ENCODE measurements at regions not wholly inside any gene's neighbourhood (a gene's known extent, or its start where the extent isn't known, plus 50 kb on each side); places are given as distances from the start of the nearest gene placed in this dataset.
"Not testable (repeated sequence)": the region's sequence is repeated elsewhere in the genome, so short reads cannot be mapped to it uniquely, and the experiment has no call there.

GRCh38 chr4:63106600-63106999, 1302.7 kb downstream of the TECRL start:
- DNase-seq (ENCODE audit: low read depth in 4 of 4, low spot score in 3 of 4): no peak

DNA sequence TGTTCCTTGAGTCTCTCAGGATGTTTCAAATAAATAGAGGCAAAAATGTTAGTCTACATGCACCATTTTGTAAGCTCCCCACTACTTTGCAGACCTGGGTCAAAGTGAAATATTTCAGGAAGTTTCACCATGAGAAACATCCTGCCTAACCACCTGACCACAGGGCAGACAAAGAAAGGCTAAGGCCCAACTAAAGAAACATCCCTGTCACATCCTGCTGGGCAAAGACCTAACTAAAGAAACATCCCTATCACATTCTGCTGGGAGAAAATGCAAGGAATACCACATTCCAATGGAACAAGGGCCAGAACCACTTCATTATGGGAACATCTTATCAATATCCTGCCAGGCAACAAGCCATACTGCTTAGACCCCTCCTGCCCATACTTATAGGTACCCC, 1303.4 kb downstream of the TECRL start:
- no peak for DNase-seq (ENCODE audit: low read depth in 4 of 4, low spot score in 3 of 4)

- DNase-seq (ENCODE audit: low read depth in 4 of 4, low spot score in 3 of 4): no peak
Measured at GRCh38 chr4:63090641-63091040, 1318.6 kb downstream of the TECRL start.

DNA sequence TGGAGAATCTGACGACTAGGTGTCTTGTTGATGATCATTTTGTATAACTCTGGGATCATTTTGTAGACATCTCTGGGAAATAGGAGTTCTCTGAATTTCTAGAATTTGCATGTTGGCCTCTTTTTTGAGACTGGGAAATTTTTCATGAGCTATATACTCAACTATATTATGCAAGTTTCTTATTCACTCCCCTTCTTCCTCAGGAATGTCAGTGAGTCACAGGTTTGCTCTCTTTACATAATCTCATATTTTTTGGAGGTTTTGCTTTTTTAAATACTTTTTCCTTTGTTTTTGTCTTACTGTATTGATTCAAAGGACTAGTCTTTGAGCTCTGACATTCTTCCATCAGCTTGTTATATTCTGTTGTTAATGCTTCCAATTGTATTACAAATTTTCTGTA, 1324.2 kb downstream of the TECRL start:
- DNase-seq (ENCODE audit: low read depth in 4 of 4, low spot score in 3 of 4): no peak

DNA sequence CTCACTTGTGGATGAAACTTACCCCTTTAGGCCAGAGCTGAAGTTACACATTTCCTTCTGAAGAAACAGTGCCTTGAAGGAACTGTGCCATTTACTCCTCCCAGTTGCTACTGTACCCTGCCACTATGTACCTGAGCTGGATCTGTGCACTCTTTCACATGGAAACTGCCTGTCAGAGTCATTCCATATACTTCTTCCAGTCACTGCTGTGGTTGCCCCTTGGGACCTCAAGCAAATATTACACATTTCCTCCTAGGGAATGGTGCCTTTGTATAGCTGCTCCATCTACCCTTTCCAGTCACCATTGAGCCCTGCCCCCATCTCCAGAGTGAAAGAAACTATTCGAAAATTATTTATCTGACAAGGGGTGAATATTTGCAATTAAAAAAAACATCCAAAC, 1328.3 kb downstream of the TECRL start:
- no peak for DNase-seq (ENCODE audit: low read depth in 4 of 4, low spot score in 3 of 4)

DNA sequence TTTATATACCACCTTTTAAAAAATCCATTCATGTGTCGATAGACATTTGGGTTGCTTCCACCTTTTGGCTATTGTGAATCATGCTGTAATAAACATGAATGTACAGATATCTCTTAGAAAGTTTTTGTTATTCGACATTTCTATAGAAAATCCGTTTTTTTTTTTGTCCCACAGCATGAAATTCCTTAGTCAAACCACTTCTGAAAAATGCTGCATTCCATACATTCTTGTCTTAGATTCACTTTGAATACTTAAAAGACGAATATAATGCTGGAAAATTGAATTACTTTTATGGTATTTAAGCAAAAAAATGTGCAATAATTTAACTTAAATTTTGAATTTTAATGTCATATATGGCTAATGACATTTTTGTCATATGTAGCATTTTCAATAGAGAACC, 1345.5 kb downstream of the TECRL start:
- DNase-seq (ENCODE audit: low read depth in 4 of 4, low spot score in 3 of 4): no peak

DNA sequence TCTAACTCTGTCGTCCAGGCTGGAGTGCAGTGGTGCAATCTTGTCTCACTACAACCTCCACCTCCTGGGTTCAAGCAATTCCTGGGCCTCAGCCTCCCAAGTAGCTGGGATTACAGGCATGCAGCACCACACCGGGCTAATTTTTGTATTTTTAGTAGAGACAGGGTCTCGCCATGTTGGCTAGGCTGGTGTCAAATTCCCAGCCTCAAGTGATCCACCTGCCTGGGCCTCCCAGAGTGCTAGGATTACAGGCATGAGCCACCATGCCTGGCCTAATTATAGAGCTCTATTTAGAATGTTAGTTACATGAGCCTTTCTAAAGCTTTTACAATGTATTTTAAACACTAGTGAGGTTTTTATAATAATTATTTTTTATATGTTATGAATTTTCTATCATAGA, 1346.4 kb downstream of the TECRL start:
- not testable (repeated sequence) for DNase-seq (ENCODE audit: low read depth in 4 of 4, low spot score in 3 of 4)

DNA sequence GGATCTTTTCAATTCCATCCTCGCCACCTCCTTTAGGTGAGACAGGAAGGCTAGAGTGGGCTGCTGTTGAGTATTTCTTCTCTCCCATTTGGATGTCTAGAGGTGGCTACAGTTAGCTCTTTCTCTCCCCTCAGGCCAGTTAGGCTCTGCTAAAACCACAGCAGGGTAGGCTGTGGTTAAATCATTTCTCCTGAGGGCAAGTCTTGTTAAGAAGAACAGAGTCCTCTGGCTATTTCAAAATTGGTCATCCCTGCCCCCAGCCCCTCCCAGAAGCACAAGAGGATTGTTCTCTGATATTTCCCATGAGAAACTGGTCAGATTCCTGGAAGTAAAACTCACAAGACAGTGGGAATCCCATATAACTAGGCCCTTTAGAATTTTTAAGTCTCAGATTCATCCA, 1359.5 kb downstream of the TECRL start:
- no peak for DNase-seq (ENCODE audit: low read depth in 4 of 4, low spot score in 3 of 4)

DNA sequence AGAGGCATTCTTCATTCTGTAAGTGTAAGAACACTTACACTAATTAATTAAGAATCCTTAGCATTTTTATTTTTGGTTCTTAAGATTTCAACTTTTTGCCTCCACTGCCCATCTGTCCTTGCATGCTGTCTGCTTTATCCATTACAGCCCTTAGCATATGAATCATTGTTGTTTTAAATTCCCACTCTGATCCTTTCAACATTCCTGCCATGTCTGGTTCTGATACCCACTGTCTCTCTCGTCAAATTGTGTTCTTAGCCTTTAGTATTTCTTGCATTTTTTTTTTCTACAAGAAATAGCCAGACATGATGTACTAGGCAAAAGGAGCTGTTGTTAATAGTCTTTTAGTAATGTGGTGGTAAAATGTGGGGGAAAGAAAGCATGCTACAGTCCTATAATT, 1360.0 kb downstream of the TECRL start:
- DNase-seq (ENCODE audit: low read depth in 4 of 4, low spot score in 3 of 4): no peak

DNA sequence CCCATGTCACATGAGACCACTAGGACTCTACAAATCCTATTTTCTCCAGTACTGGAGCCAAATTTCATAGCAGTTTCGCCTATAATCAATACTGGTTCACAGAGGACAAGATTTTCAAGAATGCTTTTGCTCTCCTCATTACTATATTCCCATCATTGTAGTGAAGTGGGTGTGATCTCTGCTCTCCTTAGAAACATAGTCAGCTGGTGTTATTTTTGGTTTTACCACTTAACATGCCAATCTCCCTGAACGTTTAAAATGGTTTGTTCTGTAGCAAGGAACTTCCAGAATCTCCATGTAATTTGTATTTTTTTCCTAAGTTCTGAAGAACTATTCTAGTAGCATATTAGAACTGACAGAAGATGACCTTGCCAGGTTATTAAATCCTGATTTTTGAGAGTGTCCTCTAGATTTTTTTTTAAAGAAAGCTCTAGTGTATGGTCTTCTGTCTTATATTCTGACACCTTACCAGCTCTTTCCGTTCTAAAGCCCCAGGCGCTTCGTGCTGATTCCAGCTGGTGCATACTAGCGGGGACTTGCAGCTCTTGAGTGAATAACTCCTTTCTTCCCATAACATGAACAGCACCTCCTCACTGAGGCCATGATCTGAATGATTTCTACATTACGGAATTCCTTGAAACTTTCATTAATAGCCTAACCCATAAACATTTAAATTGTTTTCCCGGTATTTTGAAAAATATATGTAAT, 1372.9 kb downstream of the TECRL start:
- no peak for DNase-seq (ENCODE audit: low read depth in 4 of 4, low spot score in 3 of 4)

DNA sequence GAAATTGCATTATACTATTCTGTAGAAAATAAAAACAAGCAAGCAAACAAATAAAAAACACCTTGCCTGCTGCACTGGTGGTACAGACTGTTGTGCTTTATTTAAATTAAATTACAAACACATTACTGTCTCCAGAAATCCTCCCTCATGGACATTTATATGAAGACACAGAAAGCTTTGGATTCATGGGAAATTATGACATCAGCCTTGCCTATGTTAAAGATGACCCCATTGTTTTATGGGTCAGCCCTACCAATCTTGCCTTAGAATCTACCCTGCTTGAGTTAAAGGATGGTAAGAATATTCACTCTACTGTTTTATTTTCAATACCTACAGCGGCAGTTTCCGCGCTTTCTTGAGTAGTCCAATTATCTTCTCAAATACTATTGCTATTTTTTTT, 1379.9 kb downstream of the TECRL start:
- no peak for DNase-seq (ENCODE audit: low read depth in 4 of 4, low spot score in 3 of 4)

DNA sequence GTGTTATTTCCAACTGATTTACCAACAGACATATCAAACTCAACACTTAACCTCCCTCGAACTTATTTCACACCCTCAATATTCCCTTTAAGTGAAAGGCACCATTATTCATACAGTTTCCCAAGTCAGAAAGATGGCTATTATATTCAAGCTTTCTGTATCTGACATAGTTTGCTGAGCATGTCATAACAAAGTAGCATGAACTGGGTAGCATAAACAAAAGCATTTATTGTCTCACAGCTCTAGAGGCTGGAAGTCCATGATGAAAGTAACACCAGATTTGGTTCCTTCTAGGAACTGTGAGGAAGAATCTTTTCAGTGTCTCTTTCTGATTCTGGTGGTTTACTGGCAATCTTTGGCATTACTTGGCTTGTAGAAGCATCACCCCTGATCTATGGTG, 1388.6 kb downstream of the TECRL start:
- DNase-seq (ENCODE audit: low read depth in 4 of 4, low spot score in 3 of 4): no peak

- DNase-seq (ENCODE audit: low read depth in 4 of 4, low spot score in 3 of 4): no peak
Measured at GRCh38 chr4:63017300-63017699, 1392.0 kb downstream of the TECRL start.

DNA sequence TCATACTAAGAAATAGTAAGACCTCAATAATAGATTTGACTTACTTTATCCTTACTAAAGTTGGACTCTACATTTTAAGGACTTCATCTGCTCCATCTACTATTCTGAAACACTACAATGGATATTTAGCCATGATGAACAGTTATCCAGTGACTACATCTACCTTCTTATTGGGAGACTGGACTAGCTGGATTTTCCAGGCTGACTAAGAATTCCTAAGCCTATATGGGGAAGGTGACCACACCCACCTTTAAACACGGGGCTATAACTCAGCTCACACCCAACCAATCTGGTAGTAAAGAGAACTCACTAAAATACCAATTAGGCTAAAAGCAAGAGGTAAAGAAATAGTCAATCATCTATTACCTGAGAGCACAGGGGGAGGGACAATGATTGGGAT, 1438.4 kb downstream of the TECRL start:
- no peak for DNase-seq (ENCODE audit: low read depth in 4 of 4, low spot score in 3 of 4)

DNA sequence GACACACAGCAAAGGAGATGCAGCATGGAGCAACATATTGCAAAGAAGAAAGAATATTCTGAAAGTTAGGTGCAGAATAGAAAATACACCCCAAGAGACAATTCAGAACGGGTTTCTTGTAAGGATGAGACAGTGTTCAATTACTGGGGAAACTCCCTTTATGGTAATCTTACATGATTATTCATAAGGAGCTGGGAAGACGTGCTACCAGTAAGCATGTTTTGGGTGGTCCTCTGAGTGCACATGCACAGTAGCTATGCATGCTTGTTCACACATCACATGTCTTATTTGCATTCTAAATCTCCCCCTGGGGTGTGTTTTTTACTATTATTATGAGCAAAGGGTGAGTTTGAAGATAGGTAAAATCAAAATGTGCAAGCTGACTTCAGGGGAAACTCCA, 1448.8 kb downstream of the TECRL start:
- DNase-seq (ENCODE audit: low read depth in 4 of 4, low spot score in 3 of 4): no peak

DNA sequence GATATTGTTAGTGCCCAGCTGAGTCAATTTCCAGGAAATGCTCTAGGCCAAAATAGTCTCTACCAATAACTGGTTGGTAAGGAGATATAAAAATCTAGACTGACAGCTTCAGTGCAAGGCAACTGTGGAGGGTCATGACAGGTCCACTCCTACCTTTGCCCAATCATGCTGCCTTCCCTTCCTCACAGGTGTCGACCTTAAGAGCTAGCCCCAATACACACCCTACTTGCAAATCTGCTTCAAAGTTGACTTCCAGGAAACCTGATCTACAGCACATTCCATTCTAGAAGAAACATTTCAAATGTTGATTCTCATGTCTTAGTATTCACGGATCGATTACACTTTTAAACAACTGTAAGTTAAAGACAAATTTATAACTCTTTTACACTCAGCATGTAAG, 1455.5 kb downstream of the TECRL start:
- no peak for DNase-seq (ENCODE audit: low read depth in 4 of 4, low spot score in 3 of 4)

GRCh38 chr4:62952366-62952765, 1456.9 kb downstream of the TECRL start:
- DNase-seq (ENCODE audit: low read depth in 4 of 4, low spot score in 3 of 4): no peak

- no peak for DNase-seq (ENCODE audit: low read depth in 4 of 4, low spot score in 3 of 4)
Measured at GRCh38 chr4:62948108-62948507, 1461.1 kb downstream of the TECRL start.

GRCh38 chr4:62940229-62940628, 1469.0 kb downstream of the TECRL start:
- DNase-seq (ENCODE audit: low read depth in 4 of 4, low spot score in 3 of 4): no peak

- no peak for DNase-seq (ENCODE audit: low read depth in 4 of 4, low spot score in 3 of 4)
Measured at GRCh38 chr4:62930884-62931283, 1478.4 kb downstream of the TECRL start.

DNA sequence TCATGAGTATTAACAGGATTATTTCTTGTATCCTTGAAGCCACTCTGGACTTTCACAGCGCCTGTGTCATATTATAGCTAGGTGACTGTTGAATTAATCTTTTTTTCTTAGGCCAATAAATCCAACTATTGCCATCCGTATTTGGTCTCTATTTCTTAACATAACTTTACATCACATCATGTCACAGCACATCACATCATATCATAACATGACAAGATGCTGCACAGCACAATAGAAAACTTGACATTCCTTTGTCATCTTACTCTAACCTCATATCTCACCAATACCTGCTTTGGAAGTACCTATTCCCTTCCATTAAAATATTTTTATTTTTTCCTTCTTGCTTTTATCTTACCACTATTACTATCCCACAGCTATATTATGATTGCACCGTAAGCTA, 1480.8 kb downstream of the TECRL start:
- no peak for DNase-seq (ENCODE audit: low read depth in 4 of 4, low spot score in 3 of 4)

DNA sequence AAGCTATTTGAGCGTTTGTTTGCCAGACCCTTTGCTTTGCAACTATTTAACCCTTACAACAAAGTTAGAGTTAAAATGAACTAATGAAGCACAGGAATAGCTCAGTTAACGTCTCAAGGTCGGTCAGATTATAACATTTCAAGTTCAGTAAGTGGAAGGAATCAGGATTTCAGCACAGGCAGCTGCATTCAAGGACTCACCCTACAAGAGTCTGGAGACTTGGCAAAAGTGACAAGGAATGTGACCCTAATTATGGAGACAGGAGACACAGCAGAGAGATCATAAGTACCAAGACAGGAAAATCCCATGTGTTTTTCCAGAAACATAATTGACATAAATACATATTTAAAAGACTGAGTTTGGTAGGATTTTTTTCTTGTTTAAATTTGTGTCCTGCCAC, 1481.7 kb downstream of the TECRL start:
- no peak for DNase-seq (ENCODE audit: low read depth in 4 of 4, low spot score in 3 of 4)

DNA sequence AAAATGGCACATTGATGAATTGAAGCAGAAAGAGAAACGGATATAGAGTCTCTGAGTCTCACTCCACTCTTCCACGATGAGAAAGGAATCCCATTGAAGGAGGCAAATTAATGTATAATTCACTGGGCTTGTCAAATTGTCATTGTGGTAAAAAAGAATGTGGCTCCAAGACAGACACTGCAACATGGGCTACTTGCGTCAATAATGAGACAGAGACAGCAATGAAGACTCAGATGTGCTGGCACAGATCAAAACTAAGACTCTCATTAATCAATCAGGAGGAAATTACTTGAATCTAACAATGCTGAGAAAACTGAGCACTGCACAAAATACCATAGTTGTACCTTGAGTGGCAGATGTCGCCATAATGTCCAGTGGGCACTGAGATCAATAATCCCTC, 1485.5 kb downstream of the TECRL start:
- DNase-seq (ENCODE audit: low read depth in 4 of 4, low spot score in 3 of 4): no peak

Data from left renal pelvis (tissue), 4 donors.